OCI-LY1 (cell line): ENCODE measurements at regions not wholly inside any gene's neighbourhood (a gene's known extent, or its start where the extent isn't known, plus 50 kb on each side); places are given as distances from the start of the nearest gene placed in this dataset.

Source experiments
- H2AFZ ChIP-seq: fragments of 200-600 bp; sonication (generic), shearing (Covaris generic); 2 replicates; pipeline ENCODE4 v1.6.0; 2014; ENCODE audit warnings: antibody characterized with exemption, mild to moderate bottlenecking, low read length
- H3F3A ChIP-seq: fragments of 200-600 bp; sonication (generic), shearing (Covaris generic); 2 replicates; pipeline ENCODE4 v1.6.0; 2014; ENCODE audit warnings: mild to moderate bottlenecking, antibody characterized with exemption, low read length, moderate library complexity; ENCODE audit not compliant: insufficient read depth
- H3K27ac ChIP-seq: fragments of 200-600 bp; sonication (generic); 2 replicates; pipeline ENCODE4 v1.5.1; 2014; ENCODE audit warnings: low read length, mixed run types, mild to moderate bottlenecking, low read depth; ENCODE audit not compliant: poor library complexity, severe bottlenecking
- H3K27me3 ChIP-seq: fragments of 200-600 bp; sonication (generic); 2 replicates; pipeline ENCODE4 v1.6.0; 2014; ENCODE audit warnings: antibody characterized with exemption, mild to moderate bottlenecking, low read length, moderate library complexity; ENCODE audit not compliant: insufficient read depth
- H3K36me3 ChIP-seq: fragments of 200-600 bp; sonication (generic); 2 replicates; pipeline ENCODE4 v1.6.1; 2014; ENCODE audit warnings: mild to moderate bottlenecking, antibody characterized with exemption, low read length, moderate library complexity, mixed read lengths; ENCODE audit not compliant: insufficient read depth
- H3K4me1 ChIP-seq: fragments of 200-600 bp; sonication (generic); 2 replicates; pipeline ENCODE4 v1.5.1; 2014; ENCODE audit warnings: mild to moderate bottlenecking, low read length, moderate library complexity; ENCODE audit not compliant: insufficient read depth, severe bottlenecking
- H3K4me2 ChIP-seq: fragments of 200-600 bp; sonication (generic), shearing (Covaris generic); 2 replicates; pipeline ENCODE4 v1.6.1; 2014; ENCODE audit warnings: low read length
- H3K4me3 ChIP-seq: fragments of 200-600 bp; sonication (generic); 2 replicates; pipeline ENCODE4 v1.5.1; 2014; ENCODE audit warnings: low read length, low read depth, mild to moderate bottlenecking, mixed read lengths; ENCODE audit not compliant: poor library complexity, severe bottlenecking
- H3K79me2 ChIP-seq: fragments of 200-600 bp; shearing (Covaris generic); 2 replicates; pipeline ENCODE4 v1.6.1; 2016; ENCODE audit warnings: mixed run types, low read length, mixed read lengths; ENCODE audit not compliant: insufficient read depth
- H3K9ac ChIP-seq: fragments of 200-600 bp; sonication (generic), shearing (Covaris generic); 2 replicates; pipeline ENCODE4 v1.6.1; 2014; ENCODE audit warnings: mild to moderate bottlenecking, low read length, mixed read lengths
- H3K9me2 ChIP-seq: fragments of 200-600 bp; sonication (generic), shearing (Covaris generic); 2 replicates; pipeline ENCODE4 v1.6.1; 2014; ENCODE audit warnings: low read depth, mild to moderate bottlenecking, low read length, mixed read lengths
- H3K9me3 ChIP-seq: fragments of 200-600 bp; shearing (Covaris generic); 2 replicates; pipeline ENCODE4 v1.6.1; 2014; ENCODE audit warnings: low read length, mixed read lengths
- H4K20me1 ChIP-seq: fragments of 200-600 bp; sonication (generic), shearing (Covaris generic); 2 replicates; pipeline ENCODE4 v1.6.0; 2016; ENCODE audit warnings: mild to moderate bottlenecking, low read length; ENCODE audit not compliant: insufficient read depth
- EZH2 ChIP-seq: fragments of 200-600 bp; sonication (generic), shearing (Covaris generic); IDR thresholded peaks from 2 replicates; pipeline ENCODE4 v1.8.0; 2017; ENCODE audit warnings: borderline replicate concordance, mixed run types, mild to moderate bottlenecking, antibody characterized with exemption, low read length, moderate library complexity, mixed read lengths
- TF ChIP-seq, protein P1 (sequence below): fragments of 200-600 bp; sonication (generic), shearing (Covaris generic); IDR thresholded peaks from 2 replicates; pipeline ENCODE4 v1.5.1; 2017; ENCODE audit warnings: mild to moderate bottlenecking, antibody characterized with exemption, low read length, moderate library complexity, mixed read lengths

DNA sequence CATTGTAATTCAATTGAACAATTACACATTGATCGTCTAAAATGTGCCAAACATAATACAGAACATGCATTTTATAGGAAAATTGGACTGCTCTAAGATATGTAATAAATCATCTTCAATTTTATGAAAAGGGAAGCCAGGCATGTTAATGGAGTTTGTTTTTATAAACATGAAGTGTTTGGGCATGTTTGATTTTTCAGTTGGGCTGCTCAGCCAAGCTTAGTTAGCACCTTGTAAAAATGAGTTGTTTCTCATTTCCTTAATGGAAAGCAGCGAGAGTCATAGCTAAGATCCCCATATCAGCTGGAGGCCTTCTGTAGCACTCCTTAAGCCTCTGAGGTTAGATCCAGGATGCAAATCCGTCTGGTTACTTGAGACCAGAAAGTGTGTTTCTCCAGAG is 422.3 kb downstream of the SPRY2 start:
- H3K36me3 ChIP-seq: no peaks in the 10 kb centered on the region
- H3K27ac ChIP-seq: no peak overlapping the region
- H4K20me1 ChIP-seq: no peaks in the 10 kb centered on the region
- no peaks in the 10 kb centered on the region for H3K9me2 ChIP-seq
- no peak overlapping the region for H3K9ac ChIP-seq
- TF ChIP-seq, protein P1, sequence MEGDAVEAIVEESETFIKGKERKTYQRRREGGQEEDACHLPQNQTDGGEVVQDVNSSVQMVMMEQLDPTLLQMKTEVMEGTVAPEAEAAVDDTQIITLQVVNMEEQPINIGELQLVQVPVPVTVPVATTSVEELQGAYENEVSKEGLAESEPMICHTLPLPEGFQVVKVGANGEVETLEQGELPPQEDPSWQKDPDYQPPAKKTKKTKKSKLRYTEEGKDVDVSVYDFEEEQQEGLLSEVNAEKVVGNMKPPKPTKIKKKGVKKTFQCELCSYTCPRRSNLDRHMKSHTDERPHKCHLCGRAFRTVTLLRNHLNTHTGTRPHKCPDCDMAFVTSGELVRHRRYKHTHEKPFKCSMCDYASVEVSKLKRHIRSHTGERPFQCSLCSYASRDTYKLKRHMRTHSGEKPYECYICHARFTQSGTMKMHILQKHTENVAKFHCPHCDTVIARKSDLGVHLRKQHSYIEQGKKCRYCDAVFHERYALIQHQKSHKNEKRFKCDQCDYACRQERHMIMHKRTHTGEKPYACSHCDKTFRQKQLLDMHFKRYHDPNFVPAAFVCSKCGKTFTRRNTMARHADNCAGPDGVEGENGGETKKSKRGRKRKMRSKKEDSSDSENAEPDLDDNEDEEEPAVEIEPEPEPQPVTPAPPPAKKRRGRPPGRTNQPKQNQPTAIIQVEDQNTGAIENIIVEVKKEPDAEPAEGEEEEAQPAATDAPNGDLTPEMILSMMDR: no peak
- TF ChIP-seq EZH2: no peak
- H2AFZ ChIP-seq: no peak overlapping the region
- no peaks in the 10 kb centered on the region for H3K79me2 ChIP-seq
- H3K9me3 ChIP-seq: no peaks in the 10 kb centered on the region
- H3K27me3 ChIP-seq: no peaks in the 10 kb centered on the region
- no peaks in the 10 kb centered on the region for H3F3A ChIP-seq
- no peak overlapping the region for H3K4me3 ChIP-seq
- H3K4me2 ChIP-seq: no peak overlapping the region
- no peaks in the 10 kb centered on the region for H3K4me1 ChIP-seq

DNA sequence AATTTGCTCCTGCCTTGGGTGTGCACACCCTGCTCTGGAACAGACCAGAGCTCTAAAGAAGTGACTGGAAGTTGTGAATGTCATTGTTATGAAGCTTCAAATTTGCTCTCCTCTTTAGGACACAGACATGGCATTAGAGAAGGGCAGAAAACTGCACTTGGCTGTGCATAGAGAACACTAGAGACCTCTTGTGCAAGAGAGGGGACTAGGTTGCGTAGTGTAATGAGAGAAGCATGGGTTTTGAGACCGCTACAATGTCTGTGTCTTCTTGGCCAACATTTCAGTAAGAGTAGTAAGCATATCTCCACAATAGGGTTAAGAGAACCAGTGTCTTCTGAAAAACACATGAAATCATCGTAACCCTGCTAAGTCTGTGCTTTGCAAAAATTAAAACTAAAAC is 423.3 kb downstream of the SPRY2 start:
- H3K9me3 ChIP-seq: no peaks in the 10 kb centered on the region
- H4K20me1 ChIP-seq: no peaks in the 10 kb centered on the region
- no peak overlapping the region for H2AFZ ChIP-seq
- H3K27ac ChIP-seq: no peak overlapping the region
- no peak overlapping the region for H3K4me2 ChIP-seq
- no peaks in the 10 kb centered on the region for H3K79me2 ChIP-seq
- no peak overlapping the region for H3K9ac ChIP-seq
- H3K4me3 ChIP-seq: no peak overlapping the region
- H3K36me3 ChIP-seq: no peaks in the 10 kb centered on the region
- no peak for TF ChIP-seq EZH2
- TF ChIP-seq, protein P1: no peak
- H3K4me1 ChIP-seq: no peaks in the 10 kb centered on the region
- H3K9me2 ChIP-seq: no peaks in the 10 kb centered on the region
- no peaks in the 10 kb centered on the region for H3F3A ChIP-seq
- H3K27me3 ChIP-seq: no peaks in the 10 kb centered on the region

DNA sequence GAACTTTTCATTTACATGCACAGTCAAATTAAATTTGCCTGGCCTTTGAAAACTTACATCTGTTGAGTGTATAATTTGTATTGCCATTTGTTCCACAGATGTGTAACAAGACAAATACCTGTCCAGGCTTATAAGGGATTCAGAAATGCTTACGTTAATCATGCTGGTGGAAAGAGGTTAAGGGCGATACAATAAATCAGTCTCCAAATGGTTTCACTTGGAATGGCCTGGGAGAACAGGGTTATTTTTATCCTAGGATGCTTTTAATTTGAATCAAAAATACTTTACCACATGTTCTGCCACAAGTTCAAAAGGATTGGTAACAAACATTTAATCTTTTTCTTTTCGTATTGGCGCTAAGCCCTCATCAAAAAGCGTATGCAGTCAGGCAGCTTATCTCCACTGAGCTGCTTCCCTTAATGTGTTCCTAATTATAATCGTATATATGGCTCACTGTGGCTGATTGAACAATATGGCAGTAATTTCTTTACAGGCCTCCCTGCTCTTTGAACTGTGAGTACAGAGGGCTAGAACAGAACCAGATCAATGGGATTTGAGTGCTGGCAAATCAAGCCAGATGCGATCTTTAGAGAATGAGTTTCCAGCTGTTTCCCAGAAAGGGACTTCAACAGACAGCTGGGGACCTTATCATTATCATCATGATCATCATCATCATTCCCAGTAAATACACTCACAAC is 425.7 kb downstream of the SPRY2 start:
- TF ChIP-seq, protein P1: no peak
- TF ChIP-seq EZH2: no peak
- H3K9me3 ChIP-seq: no peaks in the 10 kb centered on the region
- H3K27ac ChIP-seq: no peak overlapping the region
- H3K9me2 ChIP-seq: no peaks in the 10 kb centered on the region
- no peak overlapping the region for H3K9ac ChIP-seq
- H3K4me2 ChIP-seq: no peak overlapping the region
- H3F3A ChIP-seq: no peaks in the 10 kb centered on the region
- no peaks in the 10 kb centered on the region for H3K27me3 ChIP-seq
- H3K79me2 ChIP-seq: no peaks in the 10 kb centered on the region
- H2AFZ ChIP-seq: no peak overlapping the region
- H3K4me3 ChIP-seq: no peak overlapping the region
- no peaks in the 10 kb centered on the region for H3K4me1 ChIP-seq
- H4K20me1 ChIP-seq: no peaks in the 10 kb centered on the region
- no peaks in the 10 kb centered on the region for H3K36me3 ChIP-seq
